GM18511 (cell line): ENCODE measurements at regions not wholly inside any gene's neighbourhood (a gene's known extent, or its start where the extent isn't known, plus 50 kb on each side); places are given as distances from the start of the nearest gene placed in this dataset.
A peak's percentile ranks its signal among the peaks of the same experiment; 100 is the strongest.

Source experiments
- ATAC-seq: cut with Tn5 transposase; IDR thresholded peaks from one replicate; pipeline ENCODE4 v1.9.1; 2021; ENCODE audit warnings: mild to moderate bottlenecking, moderate library complexity; ENCODE audit not compliant: unreplicated experiment

DNA sequence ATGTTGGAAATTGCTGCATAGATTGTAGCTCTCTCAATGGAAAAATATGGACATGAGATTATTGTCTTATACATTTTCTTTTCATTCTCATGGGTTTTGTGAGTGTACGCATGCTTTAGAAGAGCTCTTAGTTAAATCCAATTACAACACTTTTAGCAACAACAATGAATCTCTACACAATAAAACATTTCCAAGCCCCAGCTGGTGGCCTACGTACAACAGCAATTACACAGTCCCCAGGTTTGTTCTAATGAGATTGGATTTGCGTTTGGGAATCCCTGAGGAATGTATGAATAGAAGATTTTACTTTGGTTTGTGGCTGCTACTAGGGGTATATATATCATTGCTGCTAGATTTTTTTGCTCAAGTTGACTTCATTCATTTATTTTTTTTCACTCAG is 98.6 kb downstream of the FHDC1 start:
- ATAC-seq = no peak

DNA sequence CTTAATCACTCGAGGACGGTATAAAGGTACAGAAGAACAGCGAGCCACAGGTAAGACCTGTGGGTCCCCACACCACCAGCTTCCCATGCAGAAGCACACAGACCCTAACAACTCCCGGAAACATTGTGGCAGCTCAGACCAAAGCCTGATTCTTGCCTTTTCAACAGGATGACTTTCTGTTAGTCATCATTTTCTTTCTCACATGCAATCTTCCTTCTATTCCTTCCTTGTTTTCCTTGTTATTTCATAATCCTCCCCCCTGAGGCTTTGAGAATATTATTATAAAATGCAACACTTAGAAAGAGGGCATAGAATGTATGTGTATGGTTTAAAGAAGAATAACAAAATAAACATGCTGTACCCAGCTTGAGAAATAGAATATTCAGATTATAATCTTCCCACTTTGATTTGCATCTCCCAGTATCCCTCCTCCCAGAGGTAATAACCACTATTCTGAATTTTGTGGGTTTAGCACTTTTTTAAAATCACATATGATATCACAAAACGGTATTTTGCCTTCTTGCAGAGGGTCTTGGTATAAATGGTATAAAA is 100.9 kb downstream of the FHDC1 start:
- ATAC-seq = no peak

DNA sequence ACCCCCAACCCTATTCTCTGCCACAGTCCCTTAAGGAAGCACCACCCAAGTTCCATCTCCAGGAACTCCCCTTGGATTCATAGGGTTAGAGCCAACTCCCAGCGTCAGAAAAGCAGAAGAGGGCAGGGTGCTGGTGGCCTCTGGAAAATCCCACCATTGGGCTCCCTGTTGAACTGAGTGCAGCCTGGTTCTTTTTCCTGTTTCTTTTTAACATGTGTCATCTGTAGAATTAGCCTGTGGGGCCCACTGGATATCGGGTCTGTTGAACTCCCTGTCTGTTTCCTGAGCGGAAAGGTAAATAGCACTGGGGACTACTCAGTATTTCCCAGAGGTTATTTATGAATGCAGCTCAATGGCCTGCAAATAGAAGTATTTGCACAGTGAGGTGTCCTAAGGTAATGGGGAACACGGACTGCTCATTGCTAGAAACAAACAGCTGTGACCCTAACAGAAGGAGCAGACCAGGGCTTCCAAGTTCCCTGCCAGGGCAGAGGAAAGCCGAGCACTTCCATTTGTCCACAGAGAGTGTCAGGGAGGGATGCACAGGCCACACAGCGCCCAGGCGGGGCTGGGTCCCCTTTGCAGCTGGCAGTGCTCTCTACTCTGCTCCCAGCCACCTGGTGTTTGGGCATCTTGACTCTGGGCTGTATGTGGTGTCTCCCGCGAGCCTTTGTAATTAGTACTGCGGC is 102.6 kb downstream of the FHDC1 start:
- ATAC-seq = no peak

DNA sequence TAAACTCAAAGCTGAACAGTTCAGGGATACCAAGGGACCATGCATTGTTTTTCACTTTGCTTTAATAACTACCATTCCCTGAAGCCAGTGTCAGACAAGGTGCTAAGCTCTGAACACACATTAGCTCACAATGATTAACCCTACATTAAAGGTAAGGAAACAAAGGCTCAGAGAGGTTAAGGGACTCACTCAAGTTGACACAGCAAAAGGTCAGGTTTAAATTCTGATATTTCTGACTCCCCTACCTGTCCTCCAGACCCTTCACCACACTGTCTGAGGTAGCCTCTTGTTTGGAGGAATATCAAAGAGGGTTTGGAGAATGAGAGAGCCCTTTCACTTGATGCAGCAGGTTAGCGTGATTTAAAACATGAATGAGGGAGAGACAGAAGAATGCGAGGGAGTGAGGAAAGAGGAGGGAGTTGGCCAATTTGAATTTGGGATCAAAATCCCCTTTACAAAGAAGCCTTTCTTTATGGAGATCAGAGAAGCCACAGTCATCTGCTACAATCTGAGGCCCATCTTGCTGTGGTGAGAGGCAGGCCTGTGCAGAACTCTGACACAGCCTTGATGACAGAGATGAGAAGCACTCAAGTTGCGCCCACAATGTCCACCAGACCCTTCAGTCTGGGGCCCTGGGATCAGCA is 103.5 kb downstream of the FHDC1 start:
- ATAC-seq = no peak

DNA sequence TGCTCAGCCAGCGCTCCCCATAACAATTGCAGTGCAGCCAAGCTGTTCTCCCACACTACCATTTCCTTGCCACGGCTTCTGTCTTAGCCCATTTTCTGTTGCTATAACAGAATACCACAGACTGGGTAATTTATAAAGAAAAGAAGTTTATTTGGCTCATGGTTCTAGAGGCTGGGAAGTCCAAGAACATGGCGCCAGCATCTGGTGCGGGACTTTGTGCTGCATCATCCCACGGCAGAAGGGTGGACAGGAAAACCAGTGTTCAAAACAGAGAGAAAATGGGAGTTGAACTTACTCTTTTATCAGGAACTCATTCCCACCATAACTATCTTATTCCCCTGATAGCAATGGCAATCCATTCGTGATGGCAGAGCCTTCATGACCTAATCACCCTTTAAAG is 104.6 kb downstream of the FHDC1 start:
- ATAC-seq = no peak

DNA sequence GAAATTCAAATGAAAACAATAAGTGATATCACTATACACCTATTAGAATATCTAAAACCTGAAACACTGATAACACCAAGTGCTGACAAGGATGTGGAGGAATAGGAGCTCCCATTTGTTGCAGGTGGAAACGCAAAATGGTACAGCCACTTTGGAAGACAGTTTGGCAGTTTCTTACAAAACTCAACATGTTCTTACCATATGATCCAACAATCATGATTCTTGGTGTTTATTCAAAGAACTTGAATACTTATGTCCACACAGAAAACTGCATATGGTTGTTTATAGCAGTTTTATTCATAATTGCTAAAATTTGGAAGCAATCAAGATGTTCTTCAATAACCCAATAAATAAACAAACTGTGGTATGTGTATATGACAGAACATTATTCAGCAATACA is 107.9 kb downstream of the FHDC1 start:
- ATAC-seq = no peak

DNA sequence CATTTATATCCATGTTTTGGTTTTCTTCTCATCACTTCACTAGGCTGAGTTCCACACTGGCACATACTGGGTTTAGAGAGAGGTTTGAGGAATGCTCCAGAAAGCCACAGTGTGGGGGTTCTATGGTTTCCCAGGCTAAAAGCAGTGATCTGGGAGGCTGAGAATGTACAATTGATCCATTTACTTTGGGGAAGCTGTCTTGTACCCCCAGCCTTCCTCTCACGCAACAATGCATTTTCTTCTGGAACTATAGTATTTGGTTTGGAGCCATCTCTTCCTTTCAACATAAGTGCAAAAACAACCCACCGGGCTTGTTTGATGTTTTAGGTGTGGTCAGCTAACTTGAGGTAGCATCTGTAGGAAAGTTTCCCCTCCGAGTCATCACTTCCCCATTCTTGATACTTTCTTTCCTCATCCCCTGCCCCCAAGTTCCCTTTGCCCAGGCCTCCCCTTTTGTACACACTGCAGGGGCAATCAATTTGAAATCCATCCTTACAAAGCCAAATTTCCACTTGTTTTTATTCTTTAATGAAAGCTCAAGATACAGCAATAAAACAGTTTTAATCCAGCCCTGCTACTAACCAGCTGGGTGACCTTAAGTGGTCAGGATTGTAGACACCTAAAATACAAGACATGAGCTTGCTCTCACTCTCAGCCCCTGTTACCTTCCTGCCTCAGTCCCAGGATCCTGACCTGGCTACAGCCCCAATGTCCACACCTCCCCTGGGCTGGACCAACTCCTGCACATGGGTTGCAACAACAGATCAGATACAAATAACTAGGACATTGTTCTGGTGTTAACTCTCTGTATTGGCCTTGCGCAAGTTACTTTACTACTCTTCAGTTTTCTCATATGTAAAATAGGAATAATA is 109.2 kb downstream of the FHDC1 start:
- ATAC-seq = peak; percentile 60

DNA sequence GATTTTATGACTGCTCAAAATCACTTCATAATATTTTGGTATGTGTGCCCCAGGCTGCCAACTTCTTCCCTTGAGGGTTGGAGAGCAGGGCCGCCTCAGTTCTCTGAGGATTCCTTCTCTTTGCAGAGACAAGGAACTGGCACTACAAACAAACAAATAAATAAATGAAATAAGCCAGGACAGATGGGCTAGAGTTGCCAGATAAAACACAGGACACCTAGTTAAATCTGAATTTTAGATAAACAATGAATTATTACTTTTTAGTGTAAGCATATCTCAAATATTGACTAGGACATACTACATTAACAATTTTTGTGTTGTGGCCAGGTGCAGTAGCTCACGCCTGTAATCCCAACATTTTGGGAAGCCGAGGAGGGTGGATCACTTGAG is 122.5 kb downstream of the FHDC1 start:
- no peak for ATAC-seq

DNA sequence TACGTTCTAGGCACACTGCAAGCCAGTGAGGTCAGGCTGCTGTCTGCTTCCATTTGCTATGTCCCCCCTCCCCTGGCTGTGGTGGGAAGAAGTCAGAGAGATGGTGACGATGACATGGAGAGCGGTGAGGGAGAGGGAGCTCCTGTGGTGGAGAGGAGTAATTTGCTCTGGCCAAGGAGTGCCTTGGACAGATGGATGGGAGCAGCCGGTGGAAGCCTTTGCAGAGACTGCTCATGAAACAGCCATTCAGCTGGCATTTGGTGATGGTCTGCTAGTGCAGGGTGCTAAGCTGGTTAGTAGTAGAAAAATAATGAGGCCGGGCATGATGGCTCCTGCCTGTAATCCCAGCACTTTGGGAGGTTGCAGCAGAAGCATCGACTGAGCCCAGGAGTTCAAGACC is 124.1 kb downstream of the FHDC1 start:
- ATAC-seq = no peak

DNA sequence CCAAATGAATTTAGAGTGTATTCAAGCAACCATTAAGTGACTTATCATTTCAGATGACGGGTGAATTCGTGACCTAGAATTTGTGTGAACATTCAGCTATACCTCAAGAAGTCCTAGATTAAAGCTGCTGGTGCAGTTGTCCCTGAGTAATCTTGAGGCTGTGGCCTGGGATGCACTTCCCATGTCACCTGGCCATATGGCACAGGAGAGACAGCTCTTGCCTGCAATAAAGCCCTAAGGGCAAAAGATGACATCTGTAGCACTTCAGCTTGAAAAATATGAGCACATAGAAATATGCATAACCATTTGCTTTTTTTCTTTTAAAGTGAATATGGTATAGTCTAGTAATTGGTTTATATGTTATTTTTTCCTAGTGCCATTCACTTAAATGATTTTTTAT is 125.8 kb downstream of the FHDC1 start:
- ATAC-seq = no peak

DNA sequence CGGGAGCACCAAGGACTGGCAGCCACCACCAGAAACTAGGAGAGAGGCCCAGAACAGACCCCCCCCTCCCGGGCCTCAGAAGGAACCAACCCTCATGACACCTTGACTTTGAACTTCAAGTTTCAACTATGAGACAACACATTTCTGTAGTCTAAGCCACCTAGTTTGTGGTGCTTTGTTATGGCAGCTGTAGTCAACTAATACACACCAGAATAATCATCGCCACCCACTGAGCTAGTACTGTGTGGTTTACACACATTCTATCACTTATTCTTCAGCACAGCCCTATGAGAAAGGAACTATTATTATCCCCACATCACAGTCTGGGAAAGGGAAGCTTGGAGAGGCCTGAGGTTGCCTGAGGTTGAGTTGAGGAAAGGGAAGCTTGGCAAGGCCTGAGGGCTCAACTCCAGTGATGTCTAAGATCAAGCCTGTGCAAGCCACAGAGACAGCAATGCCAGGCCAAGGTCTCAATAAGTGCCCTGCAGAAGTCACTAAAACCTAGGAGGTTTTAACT is 126.6 kb downstream of the FHDC1 start:
- no peak for ATAC-seq

DNA sequence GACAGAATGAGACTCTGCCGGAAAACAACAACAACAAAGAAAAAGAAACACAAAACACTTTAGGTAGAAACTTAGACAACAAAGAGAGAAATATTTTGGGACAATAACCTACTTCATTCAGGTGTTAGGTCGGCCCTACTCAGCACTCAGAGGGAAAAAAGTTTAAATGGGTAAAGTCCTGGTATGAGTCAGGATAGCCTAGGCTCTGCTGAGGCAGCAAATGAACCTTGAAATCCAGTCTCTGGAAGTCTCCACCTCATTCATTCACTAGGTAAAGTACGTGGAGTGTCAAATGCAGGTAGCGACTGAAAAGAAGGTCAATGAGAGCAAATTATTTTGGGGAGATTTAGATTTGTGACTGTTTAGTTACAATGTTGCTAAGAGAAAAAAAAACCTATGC is 127.4 kb downstream of the FHDC1 start:
- ATAC-seq = no peak

DNA sequence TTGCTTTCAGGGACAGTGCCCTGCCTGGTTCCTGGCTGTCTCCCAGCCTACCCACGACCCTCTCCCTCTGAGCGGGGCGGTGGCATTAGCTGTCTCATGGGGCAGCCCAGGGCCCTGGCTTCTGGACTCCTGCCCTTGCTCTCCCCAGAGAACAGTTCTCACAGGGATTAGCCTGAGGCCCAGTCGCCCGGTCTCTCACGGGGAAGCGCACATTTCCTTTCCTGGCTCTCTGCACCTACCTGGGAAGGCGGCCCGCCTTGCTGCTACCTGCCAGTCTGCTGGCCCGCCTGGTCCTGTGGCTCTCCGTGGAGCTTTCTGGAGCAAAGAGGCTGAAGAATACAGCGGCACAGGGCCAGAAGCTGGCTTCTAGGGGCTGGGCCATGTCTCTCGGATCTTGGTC is 128.4 kb downstream of the FHDC1 start:
- ATAC-seq = no peak

DNA sequence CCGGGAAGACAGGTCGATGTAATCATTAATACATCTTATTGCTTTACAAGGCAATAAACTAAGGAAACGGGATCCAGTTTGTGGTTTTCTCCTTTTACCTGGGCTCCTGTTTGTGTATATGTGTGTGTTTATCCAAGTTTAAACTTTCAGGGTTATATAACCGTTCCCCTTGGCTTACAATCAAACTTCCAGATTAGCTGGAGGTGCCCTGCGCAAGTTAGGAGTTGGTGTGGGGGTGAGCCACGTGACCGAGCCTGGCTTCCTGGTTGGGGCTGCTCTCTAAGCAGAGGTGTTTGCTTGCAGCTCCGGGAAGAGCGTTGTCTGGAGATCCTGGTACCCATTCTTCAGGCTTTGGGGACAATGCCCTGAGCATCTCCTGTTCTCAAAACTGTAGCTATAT is 129.2 kb downstream of the FHDC1 start:
- no peak for ATAC-seq

DNA sequence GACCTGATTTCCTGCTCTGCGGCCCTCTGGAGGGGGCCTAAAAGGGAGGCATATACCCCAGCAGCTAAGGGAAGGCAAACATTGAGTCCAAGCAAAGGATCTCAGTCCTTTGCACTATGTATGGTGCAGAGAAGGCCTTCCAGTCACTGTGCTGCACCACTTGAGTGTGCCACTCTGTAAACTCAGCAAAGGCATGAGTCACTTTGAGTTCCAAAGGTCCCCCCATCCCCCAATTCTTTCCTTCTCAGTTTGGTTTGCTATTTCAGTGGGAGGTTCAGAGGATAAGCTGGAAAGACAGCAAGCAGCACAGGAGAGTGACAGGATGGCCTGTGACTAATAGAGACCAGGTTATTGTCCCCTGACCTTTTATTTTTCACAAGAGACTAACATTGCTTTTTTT is 131.3 kb downstream of the FHDC1 start:
- ATAC-seq = no peak

DNA sequence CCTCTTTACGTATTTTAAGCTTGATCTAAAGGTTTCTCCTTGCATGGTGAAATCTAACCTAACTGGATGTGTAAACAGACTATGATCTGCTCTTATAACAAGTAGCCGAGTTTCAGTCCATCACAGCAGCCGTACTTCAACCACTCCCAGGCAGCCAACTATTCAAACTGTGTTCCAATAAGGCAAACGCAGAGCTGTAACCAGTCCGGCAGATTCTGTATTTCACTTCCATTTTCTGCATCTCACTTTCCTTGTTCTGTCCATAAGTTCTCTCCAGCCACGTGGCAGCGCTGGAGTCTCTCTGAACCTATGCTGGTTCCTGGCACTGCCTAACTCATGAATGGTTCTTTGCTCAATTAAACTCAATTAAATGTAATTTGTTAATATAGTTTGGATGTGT is 132.6 kb downstream of the FHDC1 start:
- no peak for ATAC-seq

DNA sequence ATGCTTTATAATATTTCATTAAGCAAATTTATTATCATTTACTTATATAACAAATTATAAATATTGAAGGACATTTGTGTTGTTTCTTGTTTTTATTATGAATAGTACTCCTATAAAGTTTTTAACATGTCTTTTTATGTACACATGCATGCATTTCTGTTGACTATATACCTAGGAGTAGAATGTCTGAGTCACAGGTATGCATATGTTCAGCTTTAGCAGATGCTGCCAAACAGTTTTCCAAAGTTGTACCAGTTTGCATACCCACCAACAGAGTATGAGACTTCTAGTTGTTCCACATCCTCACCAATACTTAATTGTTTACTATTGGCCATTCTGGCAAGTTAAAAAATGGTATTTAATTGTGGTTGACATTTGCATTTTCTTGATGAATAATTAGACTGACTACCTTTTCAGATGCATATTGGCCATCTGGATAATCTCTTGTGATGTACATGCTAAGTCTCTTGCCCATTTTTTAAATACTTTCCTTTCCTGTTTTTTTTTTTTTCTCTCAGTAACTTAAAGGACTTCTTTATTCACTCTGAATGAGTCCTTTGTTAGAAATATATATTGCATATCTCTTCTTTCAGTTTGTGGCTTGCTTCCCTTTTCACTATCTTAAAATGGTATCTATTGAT is 132.2 kb upstream of the TRIM2 start:
- no peak for ATAC-seq

DNA sequence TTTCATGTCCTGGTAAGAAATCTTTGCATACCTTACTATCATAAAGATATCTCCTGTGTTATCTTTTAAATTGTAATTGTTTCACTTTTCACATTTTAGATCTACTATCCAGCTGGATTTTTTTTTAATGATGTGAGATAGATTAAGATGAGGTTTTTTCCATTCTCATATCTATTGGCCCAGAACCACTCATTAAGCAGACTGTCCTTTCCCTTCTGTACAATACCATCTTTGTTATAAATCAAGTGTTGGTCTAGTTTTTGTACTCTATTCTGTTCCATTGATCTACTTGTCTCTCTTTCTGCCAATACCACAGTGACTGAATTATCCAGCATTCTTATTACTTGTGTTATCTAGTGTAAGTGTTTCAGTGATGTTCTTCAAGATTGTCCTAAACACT is 131.6 kb upstream of the TRIM2 start:
- ATAC-seq = no peak

DNA sequence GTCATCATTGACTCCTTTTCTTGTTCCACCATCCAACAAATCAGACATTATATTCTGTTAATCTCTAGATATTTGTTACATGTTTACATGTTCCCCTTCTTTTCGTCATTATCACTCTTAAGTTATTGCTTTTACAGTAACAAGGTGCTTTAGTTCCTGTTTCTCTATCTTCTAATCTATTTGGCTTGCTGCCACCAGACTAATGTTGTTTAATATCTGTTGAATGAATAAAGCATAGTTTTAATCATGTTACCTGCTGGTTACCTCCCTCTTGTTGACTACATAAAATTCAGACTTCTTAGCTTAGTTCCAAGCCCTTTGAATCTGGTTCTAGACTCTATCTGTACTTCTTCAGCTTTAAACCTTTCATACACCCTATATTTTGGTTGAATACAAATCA is 129.8 kb upstream of the TRIM2 start:
- ATAC-seq = no peak

DNA sequence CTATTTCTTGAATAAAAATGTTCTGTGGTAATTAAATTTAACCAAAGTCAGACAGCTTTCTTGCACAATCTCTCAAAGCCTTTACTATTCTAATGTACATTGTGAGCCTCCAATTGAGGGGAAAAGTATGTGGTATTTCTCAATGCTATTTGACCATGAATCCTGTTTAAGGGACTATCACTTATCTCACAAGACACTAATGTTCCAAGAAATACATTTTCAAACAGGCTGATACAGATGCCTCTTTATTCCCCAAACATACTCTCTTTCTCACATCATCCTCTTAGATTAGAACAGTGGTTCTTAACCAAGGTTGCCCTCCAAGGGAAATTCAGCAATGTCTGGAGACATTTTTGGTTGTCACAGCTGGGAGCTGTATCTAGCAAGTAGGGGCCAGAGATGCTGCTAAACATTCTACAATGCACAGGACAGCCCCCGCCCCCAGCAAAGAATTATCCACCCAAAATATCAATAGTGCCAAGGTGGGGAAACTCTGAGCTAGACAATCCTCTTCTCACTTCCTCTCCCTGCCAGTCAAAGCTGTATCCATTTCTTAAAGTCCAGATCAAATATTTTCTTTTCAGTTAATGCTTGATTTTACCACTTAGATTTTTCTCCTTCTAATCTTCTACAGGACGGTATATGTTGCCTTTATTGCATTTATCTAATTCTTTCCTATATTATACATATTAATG is 129.2 kb upstream of the TRIM2 start:
- ATAC-seq = no peak
